ENCODE measurements at regions not wholly inside any gene's neighbourhood (a gene's known extent, or its start where the extent isn't known, plus 50 kb on each side); places are given as distances from the start of the nearest gene placed in this dataset.

- TF ChIP-seq ELF4 (CRISPR knock-in tag; IDR thresholded peaks at IDR 0.05) = no peak
- TF ChIP-seq FOXK2 (conservative IDR thresholded peaks at IDR 0.05 in 1 of 2, IDR thresholded peaks at IDR 0.05 in 1 of 2; ENCODE audit: low read depth in 2 of 2) = no peak
- TF ChIP-seq RCOR1 (IDR thresholded peaks at IDR 0.05; ENCODE audit: borderline replicate concordance in 1 of 2, low read depth in 2 of 2, low read length in 2 of 2) = no peak
- TF ChIP-seq, protein P1, sequence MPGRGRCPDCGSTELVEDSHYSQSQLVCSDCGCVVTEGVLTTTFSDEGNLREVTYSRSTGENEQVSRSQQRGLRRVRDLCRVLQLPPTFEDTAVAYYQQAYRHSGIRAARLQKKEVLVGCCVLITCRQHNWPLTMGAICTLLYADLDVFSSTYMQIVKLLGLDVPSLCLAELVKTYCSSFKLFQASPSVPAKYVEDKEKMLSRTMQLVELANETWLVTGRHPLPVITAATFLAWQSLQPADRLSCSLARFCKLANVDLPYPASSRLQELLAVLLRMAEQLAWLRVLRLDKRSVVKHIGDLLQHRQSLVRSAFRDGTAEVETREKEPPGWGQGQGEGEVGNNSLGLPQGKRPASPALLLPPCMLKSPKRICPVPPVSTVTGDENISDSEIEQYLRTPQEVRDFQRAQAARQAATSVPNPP (IDR thresholded peaks at IDR 0.05; ENCODE audit: borderline replicate concordance, insufficient read depth, insufficient read length) = no peak
Measured at GRCh38 chr17:14971054-14971453, 294.1 kb downstream of the PMP22 start.
